ENCODE measurements at regions not wholly inside any gene's neighbourhood (a gene's known extent, or its start where the extent isn't known, plus 50 kb on each side); places are given as distances from the start of the nearest gene placed in this dataset.

DNA sequence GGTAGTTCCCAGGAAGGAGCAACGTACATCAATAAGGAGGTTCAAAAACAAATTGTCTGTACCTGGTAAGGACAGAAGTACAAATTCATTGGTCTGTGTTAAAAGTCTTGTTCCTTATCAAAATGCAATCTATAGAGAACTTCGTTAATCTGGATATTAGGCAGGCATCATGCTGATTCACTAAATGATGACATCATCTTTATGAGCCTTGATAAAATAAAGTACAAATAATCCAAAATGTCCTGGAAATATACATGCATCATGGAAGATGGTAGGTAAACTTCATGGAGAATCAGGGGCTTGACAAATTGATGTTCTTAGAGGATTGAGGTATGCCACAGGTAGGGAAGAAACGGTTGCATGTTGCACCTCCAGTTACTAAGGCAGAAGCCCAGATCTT is 433.9 kb downstream of the TRIML1 start:
- no peaks in the 10 kb centered on the region for H3K4me1 ChIP-seq (ENCODE audit: control insufficient read depth in 1 of 2, low read depth in 2 of 2)
- no peaks in the 10 kb centered on the region for H3K27me3 ChIP-seq (replicated peaks; ENCODE audit: insufficient read depth)
- H3K27ac ChIP-seq, result no peak overlapping the region
- no peaks in the 10 kb centered on the region for H3K9me3 ChIP-seq
- H3K36me3 ChIP-seq, result no peaks in the 10 kb centered on the region
- DNase-seq (ENCODE audit: low spot score) (no peak), ATAC-seq (ENCODE audit: insufficient number of reproducible peaks, low FRiP score, low read depth) (no peak)
- no peak overlapping the region for H3K4me3 ChIP-seq
- TF ChIP-seq, protein P1, sequence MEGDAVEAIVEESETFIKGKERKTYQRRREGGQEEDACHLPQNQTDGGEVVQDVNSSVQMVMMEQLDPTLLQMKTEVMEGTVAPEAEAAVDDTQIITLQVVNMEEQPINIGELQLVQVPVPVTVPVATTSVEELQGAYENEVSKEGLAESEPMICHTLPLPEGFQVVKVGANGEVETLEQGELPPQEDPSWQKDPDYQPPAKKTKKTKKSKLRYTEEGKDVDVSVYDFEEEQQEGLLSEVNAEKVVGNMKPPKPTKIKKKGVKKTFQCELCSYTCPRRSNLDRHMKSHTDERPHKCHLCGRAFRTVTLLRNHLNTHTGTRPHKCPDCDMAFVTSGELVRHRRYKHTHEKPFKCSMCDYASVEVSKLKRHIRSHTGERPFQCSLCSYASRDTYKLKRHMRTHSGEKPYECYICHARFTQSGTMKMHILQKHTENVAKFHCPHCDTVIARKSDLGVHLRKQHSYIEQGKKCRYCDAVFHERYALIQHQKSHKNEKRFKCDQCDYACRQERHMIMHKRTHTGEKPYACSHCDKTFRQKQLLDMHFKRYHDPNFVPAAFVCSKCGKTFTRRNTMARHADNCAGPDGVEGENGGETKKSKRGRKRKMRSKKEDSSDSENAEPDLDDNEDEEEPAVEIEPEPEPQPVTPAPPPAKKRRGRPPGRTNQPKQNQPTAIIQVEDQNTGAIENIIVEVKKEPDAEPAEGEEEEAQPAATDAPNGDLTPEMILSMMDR (IDR thresholded peaks at IDR 0.05), result no peak

DNA sequence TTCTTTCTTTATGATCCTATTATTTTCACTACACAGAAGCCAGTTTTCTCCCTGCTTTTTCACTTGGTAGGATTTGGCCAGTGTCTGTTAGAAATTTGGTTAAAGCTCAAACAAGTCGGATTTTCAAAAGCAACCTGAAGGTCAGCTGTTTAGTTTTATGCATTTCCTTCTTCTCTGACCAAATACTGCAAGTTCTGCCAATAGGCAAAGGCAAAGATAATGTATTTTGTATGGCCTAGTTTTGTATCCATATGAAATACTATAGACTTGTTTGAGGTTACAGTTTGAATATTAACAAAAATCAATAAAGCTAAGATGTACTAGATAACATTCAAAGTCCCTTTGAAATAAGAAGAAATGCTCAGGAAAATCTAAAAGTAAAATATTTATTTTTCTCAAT is 439.4 kb downstream of the TRIML1 start:
- Histone ChIP-seq H3K4me3 (no peak overlapping the region), H3K27me3 (replicated peaks; ENCODE audit: insufficient read depth) (no peaks in the 10 kb centered on the region), H3K4me1 (ENCODE audit: control insufficient read depth in 1 of 2, low read depth in 2 of 2) (no peaks in the 10 kb centered on the region), H3K27ac (no peak overlapping the region), H3K9me3 (no peaks in the 10 kb centered on the region), H3K36me3 (no peaks in the 10 kb centered on the region)
- TF ChIP-seq, protein P1 (IDR thresholded peaks at IDR 0.05), result no peak
- ATAC-seq (ENCODE audit: insufficient number of reproducible peaks, low FRiP score, low read depth) (no peak), DNase-seq (ENCODE audit: low spot score) (no peak)

DNA sequence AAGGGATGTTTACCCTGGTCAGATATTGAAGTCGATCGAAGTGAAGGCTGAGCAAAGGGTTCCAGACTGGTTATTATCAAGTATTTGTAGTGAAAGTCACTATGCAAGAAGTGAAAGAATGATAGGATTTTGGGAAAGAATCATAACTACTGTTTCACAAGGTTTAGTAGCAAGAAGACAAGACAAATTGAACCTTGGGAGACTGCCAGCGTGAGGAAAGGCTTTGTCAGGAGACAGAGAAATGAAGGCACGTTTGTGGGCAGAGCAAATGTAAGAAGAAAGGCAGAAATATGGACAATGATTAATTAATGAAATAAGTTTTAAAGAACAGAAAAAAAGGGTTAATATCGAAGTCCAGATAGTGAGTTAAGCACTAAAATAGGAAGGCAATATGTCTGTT is 456.8 kb downstream of the TRIML1 start:
- Histone ChIP-seq H3K27ac (no peak overlapping the region), H3K36me3 (no peaks in the 10 kb centered on the region), H3K4me3 (no peak overlapping the region), H3K9me3 (no peaks in the 10 kb centered on the region), H3K27me3 (replicated peaks; ENCODE audit: insufficient read depth) (no peaks in the 10 kb centered on the region), H3K4me1 (ENCODE audit: control insufficient read depth in 1 of 2, low read depth in 2 of 2) (no peaks in the 10 kb centered on the region)
- ATAC-seq (ENCODE audit: insufficient number of reproducible peaks, low FRiP score, low read depth) (no peak), DNase-seq (ENCODE audit: low spot score) (no peak)
- TF ChIP-seq, protein P1 (IDR thresholded peaks at IDR 0.05), result no peak

DNA sequence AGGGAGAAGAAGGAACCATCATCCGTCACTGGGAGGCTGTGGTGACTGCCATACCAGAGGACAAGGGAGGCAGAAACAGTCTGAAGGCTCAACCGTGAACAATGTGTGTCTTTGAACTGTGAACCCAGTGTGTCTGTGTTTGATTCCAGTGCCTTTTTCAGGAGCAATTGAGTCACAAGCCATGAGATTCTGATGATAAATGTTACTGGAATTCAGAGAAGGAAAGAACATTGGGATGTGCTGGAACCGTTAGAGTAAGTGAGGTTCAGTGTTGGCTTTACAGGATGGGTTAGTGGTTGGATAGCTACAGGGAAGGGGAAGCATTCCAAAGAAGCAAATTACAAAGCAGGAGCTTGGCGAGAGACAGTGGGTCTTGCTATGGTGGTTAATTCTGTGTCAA is 464.4 kb downstream of the TRIML1 start:
- DNase-seq (ENCODE audit: low spot score), result no peak

DNA sequence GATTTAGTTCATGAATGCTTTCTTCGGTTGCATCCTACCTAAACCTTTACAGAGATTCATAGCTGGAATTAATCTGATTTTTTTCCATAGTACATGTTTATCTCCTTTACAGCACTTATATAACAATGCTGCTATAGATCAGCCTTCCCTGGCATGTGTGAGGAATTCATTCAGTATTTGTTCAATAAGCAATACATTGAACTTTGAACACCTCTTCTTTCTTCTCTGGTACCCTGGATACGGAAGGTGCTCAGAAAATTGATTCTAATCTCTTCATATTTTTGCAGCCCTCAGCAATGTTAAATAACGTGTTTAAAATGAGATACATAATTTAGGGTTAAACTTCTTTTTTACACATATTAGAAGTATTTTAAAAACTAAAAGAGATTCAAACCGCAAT is 467.4 kb downstream of the TRIML1 start:
- Histone ChIP-seq H3K27ac (no peak overlapping the region), H3K4me3 (no peak overlapping the region), H3K36me3 (no peaks in the 10 kb centered on the region), H3K4me1 (ENCODE audit: control insufficient read depth in 1 of 2, low read depth in 2 of 2) (no peaks in the 10 kb centered on the region), H3K9me3 (no peaks in the 10 kb centered on the region), H3K27me3 (replicated peaks; ENCODE audit: insufficient read depth) (no peaks in the 10 kb centered on the region)
- TF ChIP-seq, protein P1 (IDR thresholded peaks at IDR 0.05), result no peak
- ATAC-seq (ENCODE audit: insufficient number of reproducible peaks, low FRiP score, low read depth) (no peak), DNase-seq (ENCODE audit: low spot score) (no peak)

More for the DNA sequence above, 464.4 kb downstream of the TRIML1 start:
- ATAC-seq (ENCODE audit: insufficient number of reproducible peaks, low FRiP score, low read depth), result no peak
- Histone ChIP-seq H3K4me3 (no peak overlapping the region), H3K27ac (no peak overlapping the region), H3K9me3 (no peaks in the 10 kb centered on the region), H3K4me1 (ENCODE audit: control insufficient read depth in 1 of 2, low read depth in 2 of 2) (no peaks in the 10 kb centered on the region), H3K27me3 (replicated peaks; ENCODE audit: insufficient read depth) (no peaks in the 10 kb centered on the region), H3K36me3 (no peaks in the 10 kb centered on the region)
- TF ChIP-seq, protein P1 (IDR thresholded peaks at IDR 0.05), result no peak
